Astrocyte (in vitro differentiated cells and primary cell): ENCODE measurements at regions not wholly inside any gene's neighbourhood (a gene's known extent, or its start where the extent isn't known, plus 50 kb on each side); places are given as distances from the start of the nearest gene placed in this dataset.

ENCODE experiments used
- DNase-seq: peaks from one replicate; pipeline ENCODE4 v3.0.0-alpha.2; 2010; ENCODE audit warnings: low read depth
- FAIRE-seq: peaks from 2 replicates; lab custom pipeline; 2011; peaks lifted over from hg19 to GRCh38; lab: Jason Lieb, UNC
- H2AFZ ChIP-seq: 2 replicates; pipeline ENCODE4 v1.6.0; 2012; ENCODE audit warnings: low read depth, low read length, inconsistent platforms
- H3K27ac ChIP-seq: 2 replicates; pipeline ENCODE4 v1.5.1; 2011; ENCODE audit warnings: low read depth, low read length, inconsistent platforms
- H3K27me3 ChIP-seq: 2 replicates; pipeline ENCODE4 v1.6.0; 2011; ENCODE audit warnings: low read length, inconsistent platforms; ENCODE audit not compliant: insufficient read depth
- H3K36me3 ChIP-seq: 2 replicates; pipeline ENCODE4 v1.5.1; 2011; ENCODE audit warnings: low read length, inconsistent platforms; ENCODE audit not compliant: insufficient read depth
- H3K4me1 ChIP-seq: 2 replicates; pipeline ENCODE4 v1.5.1; 2011; ENCODE audit warnings: low read length, inconsistent platforms; ENCODE audit not compliant: insufficient read depth
- H3K4me2 ChIP-seq: 2 replicates; pipeline ENCODE4 v1.6.0; 2012; ENCODE audit warnings: low read length, inconsistent platforms
- H3K4me3 ChIP-seq: 2 replicates; pipeline ENCODE4 v1.5.1; 2011; ENCODE audit warnings: low read depth, mild to moderate bottlenecking, low read length, inconsistent platforms; ENCODE audit not compliant: insufficient read depth
- H3K79me2 ChIP-seq: 2 replicates; pipeline ENCODE4 v1.6.0; 2012; ENCODE audit warnings: mild to moderate bottlenecking, low read length, inconsistent platforms; ENCODE audit not compliant: insufficient read depth
- H3K9ac ChIP-seq: 2 replicates; pipeline ENCODE4 v1.6.0; 2012; ENCODE audit warnings: mild to moderate bottlenecking, low read length, inconsistent platforms
- H3K9me3 ChIP-seq: 2 replicates; pipeline ENCODE4 v1.5.1; 2012; ENCODE audit warnings: low read depth, mild to moderate bottlenecking, low read length, inconsistent platforms; ENCODE audit not compliant: insufficient read depth
- H4K20me1 ChIP-seq: 2 replicates; pipeline ENCODE4 v1.6.0; 2012; ENCODE audit warnings: low read length, inconsistent platforms; ENCODE audit not compliant: insufficient read depth
- H3K27ac Mint-ChIP-seq: one replicate; pipeline ENCODE4 v1.8.0; 2021; ENCODE audit warnings: mild to moderate bottlenecking, mixed read lengths; ENCODE audit not compliant: unreplicated experiment
- H3K27me3 Mint-ChIP-seq: one replicate; pipeline ENCODE4 v1.8.0; 2021; ENCODE audit warnings: low read depth, mixed read lengths; ENCODE audit not compliant: unreplicated experiment
- H3K36me3 Mint-ChIP-seq: one replicate; pipeline ENCODE4 v1.8.0; 2021; ENCODE audit warnings: low read depth, mixed read lengths; ENCODE audit not compliant: unreplicated experiment
- H3K4me1 Mint-ChIP-seq: one replicate; pipeline ENCODE4 v1.8.0; 2021; ENCODE audit warnings: low read depth, mixed read lengths; ENCODE audit not compliant: unreplicated experiment
- H3K4me3 Mint-ChIP-seq: one replicate; pipeline ENCODE4 v1.8.0; 2021; ENCODE audit warnings: mild to moderate bottlenecking, moderate library complexity, mixed read lengths; ENCODE audit not compliant: unreplicated experiment
- H3K9me3 Mint-ChIP-seq: one replicate; pipeline ENCODE4 v1.8.0; 2021; ENCODE audit warnings: mild to moderate bottlenecking, mixed read lengths; ENCODE audit not compliant: unreplicated experiment
- CTCF ChIP-seq: IDR thresholded peaks from 2 replicates; pipeline ENCODE4 v1.5.1; 2011; ENCODE audit warnings: low read depth, mild to moderate bottlenecking, inconsistent platforms, low read length, moderate library complexity; ENCODE audit not compliant: insufficient read depth
- EZH2 ChIP-seq: IDR thresholded peaks from 2 replicates; pipeline ENCODE4 v1.6.1; 2012; ENCODE audit warnings: mild to moderate bottlenecking, low read length, inconsistent platforms; ENCODE audit not compliant: insufficient read depth

- no peak overlapping the region for H3K4me3 ChIP-seq
- H3K79me2 ChIP-seq, result no peaks in the 10 kb centered on the region
- Mint-ChIP-seq H3K27me3 (no peaks in the 10 kb centered on the region), H3K36me3 (no peaks in the 10 kb centered on the region), H3K4me1 (peaks cover 10% of the 10 kb centered on the region), H3K4me3 (no peak overlapping the region), H3K27ac (peak overlapping the region; percentile 34), H3K9me3 (peaks cover 1% of the 10 kb centered on the region)
- no peak overlapping the region for H3K4me2 ChIP-seq
- H3K27me3 ChIP-seq, result no peaks in the 10 kb centered on the region
- no peaks in the 10 kb centered on the region for H3K4me1 ChIP-seq
- FAIRE-seq (no peak), DNase-seq (no peak)
- TF ChIP-seq CTCF, result no peak
- no peak for TF ChIP-seq EZH2
- no peak overlapping the region for H3K27ac ChIP-seq
- no peaks in the 10 kb centered on the region for H3K9me3 ChIP-seq
- H4K20me1 ChIP-seq, result no peaks in the 10 kb centered on the region
- H2AFZ ChIP-seq, result no peak overlapping the region
- H3K36me3 ChIP-seq, result no peaks in the 10 kb centered on the region
- no peak overlapping the region for H3K9ac ChIP-seq
These were observed 338.8 kb upstream of the DDHD1 start for GRCh38 chr14:53491884-53492277.

GRCh38 chr14:53491256-53491883 is 338.2 kb upstream of the DDHD1 start:
- Histone ChIP-seq H2AFZ (no peak overlapping the region), H3K36me3 (no peaks in the 10 kb centered on the region), H3K4me1 (no peaks in the 10 kb centered on the region), H3K4me3 (no peak overlapping the region), H3K27ac (no peak overlapping the region), H3K9me3 (no peaks in the 10 kb centered on the region), H3K9ac (no peak overlapping the region), H3K79me2 (no peaks in the 10 kb centered on the region), H4K20me1 (no peaks in the 10 kb centered on the region), H3K27me3 (no peaks in the 10 kb centered on the region), H3K4me2 (no peak overlapping the region)
- no peak overlapping the region for H3K4me3 Mint-ChIP-seq
- peak overlapping the region; percentile 34 for H3K27ac Mint-ChIP-seq
- TF ChIP-seq EZH2 (no peak), CTCF (no peak)
- H3K4me1 Mint-ChIP-seq, result peaks cover 10% of the 10 kb centered on the region
- no peaks in the 10 kb centered on the region for H3K27me3 Mint-ChIP-seq
- no peaks in the 10 kb centered on the region for H3K36me3 Mint-ChIP-seq
- H3K9me3 Mint-ChIP-seq, result peaks cover 1% of the 10 kb centered on the region
- peak; percentile 42 for DNase-seq
- peak; percentile 65 for FAIRE-seq

GRCh38 chr14:53478174-53478573 is 325.1 kb upstream of the DDHD1 start:
- Histone ChIP-seq H4K20me1 (no peaks in the 10 kb centered on the region), H3K4me2 (no peak overlapping the region), H3K27me3 (no peaks in the 10 kb centered on the region), H2AFZ (no peak overlapping the region), H3K36me3 (no peaks in the 10 kb centered on the region), H3K27ac (no peak overlapping the region), H3K4me1 (no peaks in the 10 kb centered on the region), H3K79me2 (no peaks in the 10 kb centered on the region), H3K9me3 (no peaks in the 10 kb centered on the region), H3K9ac (no peak overlapping the region), H3K4me3 (no peak overlapping the region)
- H3K4me1 Mint-ChIP-seq, result no peaks in the 10 kb centered on the region
- H3K4me3 Mint-ChIP-seq, result no peak overlapping the region
- FAIRE-seq, result no peak
- no peak for DNase-seq
- no peak overlapping the region for H3K27ac Mint-ChIP-seq
- H3K9me3 Mint-ChIP-seq, result peaks cover 9% of the 10 kb centered on the region
- H3K27me3 Mint-ChIP-seq, result no peaks in the 10 kb centered on the region
- H3K36me3 Mint-ChIP-seq, result no peaks in the 10 kb centered on the region
- TF ChIP-seq CTCF (no peak), EZH2 (no peak)
